Caco-2 (cell line): ENCODE measurements at regions not wholly inside any gene's neighbourhood (a gene's known extent, or its start where the extent isn't known, plus 50 kb on each side); places are given as distances from the start of the nearest gene placed in this dataset.

Source experiments
- BruUV-seq: library from RNA; stranded (reverse); fragments of 400-500 nt; replicated peaks from 2 replicates; lab custom pipeline; 2021; lab: Mats Ljungman, UMichigan
- CTCF ChIA-PET: fragments of 300-600 bp; sonication (Branson Sonifier 250); formaldehyde crosslinking; loops from one replicate; lab custom pipeline; 2022; ENCODE audit warnings: antibody characterized with exemption; lab: Charles Lee
- POLR2A ChIA-PET: fragments of 300-600 bp; sonication (Branson Sonifier 250); formaldehyde crosslinking; loops from one replicate; lab custom pipeline; 2022; ENCODE audit warnings: antibody characterized with exemption; lab: Charles Lee
- DNase-seq, 2 experiments: peaks; one replicate each; pipeline versions ENCODE4 v3.0.0 to v3.0.0-alpha.2; 2020 to 2022
- H3K27me3 ChIP-seq: replicated peaks from 2 replicates; pipeline ENCODE4 v1.6.0; 2011; ENCODE audit warnings: low read length; ENCODE audit not compliant: control insufficient read depth, insufficient read depth
- H3K36me3 ChIP-seq: 2 replicates; pipeline ENCODE4 v1.5.1; 2011; ENCODE audit warnings: low read length; ENCODE audit not compliant: control insufficient read depth, insufficient read depth
- H3K4me1 ChIP-seq: fragments of 250-450 bp; sonication (Bioruptor Pico); 2 replicates; pipeline ENCODE4 v1.5.1; 2020; ENCODE audit warnings: mild to moderate bottlenecking
- H3K4me3 ChIP-seq: 2 replicates; pipeline ENCODE4 v1.5.1; 2011; ENCODE audit warnings: low read depth, mild to moderate bottlenecking, control low read depth, low read length
- H3K9me3 ChIP-seq: fragments of 250-450 bp; sonication (Bioruptor Pico); 2 replicates; pipeline ENCODE4 v1.5.1; 2020; ENCODE audit warnings: mild to moderate bottlenecking, moderate library complexity
- H3K27ac Mint-ChIP-seq: one replicate; pipeline ENCODE4 v1.8.0; 2022; ENCODE audit warnings: mixed read lengths; ENCODE audit not compliant: unreplicated experiment
- H3K27me3 Mint-ChIP-seq: one replicate; pipeline ENCODE4 v1.8.0; 2022; ENCODE audit warnings: mixed read lengths; ENCODE audit not compliant: insufficient read depth, unreplicated experiment
- H3K36me3 Mint-ChIP-seq: one replicate; pipeline ENCODE4 v1.8.0; 2022; ENCODE audit warnings: mild to moderate bottlenecking, mixed read lengths; ENCODE audit not compliant: insufficient read depth, unreplicated experiment
- H3K4me1 Mint-ChIP-seq: one replicate; pipeline ENCODE4 v1.8.0; 2022; ENCODE audit warnings: low read depth, mixed read lengths; ENCODE audit not compliant: unreplicated experiment
- H3K4me3 Mint-ChIP-seq: one replicate; pipeline ENCODE4 v1.8.0; 2022; ENCODE audit warnings: mild to moderate bottlenecking, moderate library complexity, mixed read lengths; ENCODE audit not compliant: unreplicated experiment
- H3K9me3 Mint-ChIP-seq: one replicate; pipeline ENCODE4 v1.8.0; 2022; ENCODE audit warnings: mixed read lengths; ENCODE audit not compliant: unreplicated experiment
- CTCF ChIP-seq, 2 experiments: fragments of 200-600 bp in 1 of 2; IDR thresholded peaks; 1 replicate in 1 of 2; 2 replicates in 1 of 2; pipeline versions ENCODE4 v1.5.1 to v1.8.0; 2011 to 2022; ENCODE audit warnings: antibody characterized with exemption in 1 of 2, control low read depth in 1 of 2, inconsistent platforms in 1 of 2, low read depth in 1 of 2, low read length in 1 of 2, mild to moderate bottlenecking in 1 of 2, moderate library complexity in 1 of 2; ENCODE audit not compliant: insufficient read depth in 1 of 2, severe bottlenecking in 1 of 2, unreplicated experiment in 1 of 2
- intact Hi-C: fragments of 100-400 bp; cut with micrococcal nuclease; formaldehyde crosslinking; loops from one replicate; pipeline ENCODE4 v1.10.0; 2022; ENCODE audit not compliant: unreplicated experiment

- no peak overlapping the region for H3K4me3 Mint-ChIP-seq
- H3K4me1 Mint-ChIP-seq: no peaks in the 10 kb centered on the region
- no peaks in the 10 kb centered on the region for H3K9me3 ChIP-seq
- H3K9me3 Mint-ChIP-seq: no peaks in the 10 kb centered on the region
- no peaks in the 10 kb centered on the region for H3K4me1 ChIP-seq
- no peak for TF ChIP-seq CTCF (IDR thresholded peaks at IDR 0.05; ENCODE audit: insufficient read depth in 1 of 2, low read depth in 1 of 2, low read length in 1 of 2, severe bottlenecking in 1 of 2, unreplicated experiment in 1 of 2)
- ChIA-PET CTCF (no interaction called here), POLR2A (no interaction called here)
- intact Hi-C loops: no loop called here
- BruUV-seq: no TSS peak
- no peaks in the 10 kb centered on the region for H3K36me3 Mint-ChIP-seq
- no peaks in the 10 kb centered on the region for H3K27me3 ChIP-seq
- peaks cover 3% of the 10 kb centered on the region for H3K27me3 Mint-ChIP-seq
- no peak for DNase-seq
- no peaks in the 10 kb centered on the region for H3K36me3 ChIP-seq
- no peak overlapping the region for H3K27ac Mint-ChIP-seq
- H3K4me3 ChIP-seq: no peak overlapping the region
Observed at GRCh38 chr3:116552246-116552645, 107.0 kb upstream of the LSAMP start.

- Mint-ChIP-seq H3K4me3 (no peak overlapping the region), H3K36me3 (no peaks in the 10 kb centered on the region), H3K27me3 (peaks cover 3% of the 10 kb centered on the region), H3K4me1 (no peaks in the 10 kb centered on the region), H3K27ac (no peak overlapping the region), H3K9me3 (no peaks in the 10 kb centered on the region)
- no peaks in the 10 kb centered on the region for H3K4me1 ChIP-seq
- intact Hi-C loops: no loop called here
- TF ChIP-seq CTCF (IDR thresholded peaks at IDR 0.05; ENCODE audit: insufficient read depth in 1 of 2, low read depth in 1 of 2, low read length in 1 of 2, severe bottlenecking in 1 of 2, unreplicated experiment in 1 of 2): no peak
- H3K36me3 ChIP-seq: no peaks in the 10 kb centered on the region
- ChIA-PET CTCF (interaction anchor here (0.7 kb wide), 1 partner anchor 13 kb away, joined by 3 read pairs; no protein-coding TSS in a partner anchor), POLR2A (no interaction called here)
- no peak for DNase-seq
- BruUV-seq: no TSS peak
- no peak overlapping the region for H3K4me3 ChIP-seq
- no peaks in the 10 kb centered on the region for H3K9me3 ChIP-seq
- H3K27me3 ChIP-seq: no peaks in the 10 kb centered on the region
Observed at GRCh38 chr3:116553355-116553754, 108.1 kb upstream of the LSAMP start.

- H3K36me3 ChIP-seq: no peaks in the 10 kb centered on the region
- DNase-seq: no peak
- Mint-ChIP-seq H3K9me3 (no peaks in the 10 kb centered on the region), H3K4me3 (no peak overlapping the region), H3K27ac (no peak overlapping the region), H3K36me3 (no peaks in the 10 kb centered on the region), H3K4me1 (no peaks in the 10 kb centered on the region), H3K27me3 (no peaks in the 10 kb centered on the region)
- H3K9me3 ChIP-seq: no peaks in the 10 kb centered on the region
- no TSS peak for BruUV-seq
- intact Hi-C loops: no loop called here
- H3K27me3 ChIP-seq: no peaks in the 10 kb centered on the region
- TF ChIP-seq CTCF (IDR thresholded peaks at IDR 0.05; ENCODE audit: insufficient read depth in 1 of 2, low read depth in 1 of 2, low read length in 1 of 2, severe bottlenecking in 1 of 2, unreplicated experiment in 1 of 2): no peak
- ChIA-PET POLR2A (no interaction called here), CTCF (no interaction called here)
- no peak overlapping the region for H3K4me3 ChIP-seq
- H3K4me1 ChIP-seq: no peaks in the 10 kb centered on the region
Observed at GRCh38 chr3:116561529-116561928, 116.2 kb upstream of the LSAMP start.
